Fibroblast of the aortic adventitia (primary cell): ENCODE measurements at regions not wholly inside any gene's neighbourhood (a gene's known extent, or its start where the extent isn't known, plus 50 kb on each side); places are given as distances from the start of the nearest gene placed in this dataset.

Source experiments
- DNase-seq: peaks from one replicate; pipeline ENCODE4 v3.0.0-alpha.2; 2010; ENCODE audit warnings: low read depth
- H3K4me3 ChIP-seq: 2 replicates; pipeline ENCODE4 v1.5.1; 2011; ENCODE audit warnings: low read depth, mild to moderate bottlenecking, control low read depth, low read length, moderate library complexity
- CTCF ChIP-seq: IDR thresholded peaks from 2 replicates; pipeline ENCODE4 v1.5.1; 2011; ENCODE audit warnings: mild to moderate bottlenecking, low read length, control low read depth, inconsistent platforms; ENCODE audit not compliant: insufficient read depth

GRCh38 chr3:187832202-187832601, 86.9 kb upstream of the BCL6 start:
- no peak for TF ChIP-seq CTCF
- H3K4me3 ChIP-seq = no peak overlapping the region
- no peak for DNase-seq

GRCh38 chr3:187833375-187833774, 88.1 kb upstream of the BCL6 start:
- H3K4me3 ChIP-seq = no peak overlapping the region
- DNase-seq = no peak
- TF ChIP-seq CTCF = no peak

GRCh38 chr3:187833799-187834578, 88.7 kb upstream of the BCL6 start:
- H3K4me3 ChIP-seq = no peak overlapping the region
- TF ChIP-seq CTCF = no peak
- DNase-seq = no peak

- TF ChIP-seq CTCF = no peak
- H3K4me3 ChIP-seq = no peak overlapping the region
- DNase-seq = peak; percentile 9
Measured at GRCh38 chr3:187836823-187837770, 91.8 kb upstream of the BCL6 start.

- no peak for TF ChIP-seq CTCF
Measured at GRCh38 chr3:187838016-187838540, 92.8 kb upstream of the BCL6 start.

GRCh38 chr3:187839422-187839821, 94.2 kb upstream of the BCL6 start:
- TF ChIP-seq CTCF = no peak
- no peak for DNase-seq
- no peak overlapping the region for H3K4me3 ChIP-seq

More at GRCh38 chr3:187838016-187838540, 92.8 kb upstream of the BCL6 start:
- H3K4me3 ChIP-seq = no peak overlapping the region
- no peak for DNase-seq
